ENCODE measurements at regions not wholly inside any gene's neighbourhood (a gene's known extent, or its start where the extent isn't known, plus 50 kb on each side); places are given as distances from the start of the nearest gene placed in this dataset.

DNA sequence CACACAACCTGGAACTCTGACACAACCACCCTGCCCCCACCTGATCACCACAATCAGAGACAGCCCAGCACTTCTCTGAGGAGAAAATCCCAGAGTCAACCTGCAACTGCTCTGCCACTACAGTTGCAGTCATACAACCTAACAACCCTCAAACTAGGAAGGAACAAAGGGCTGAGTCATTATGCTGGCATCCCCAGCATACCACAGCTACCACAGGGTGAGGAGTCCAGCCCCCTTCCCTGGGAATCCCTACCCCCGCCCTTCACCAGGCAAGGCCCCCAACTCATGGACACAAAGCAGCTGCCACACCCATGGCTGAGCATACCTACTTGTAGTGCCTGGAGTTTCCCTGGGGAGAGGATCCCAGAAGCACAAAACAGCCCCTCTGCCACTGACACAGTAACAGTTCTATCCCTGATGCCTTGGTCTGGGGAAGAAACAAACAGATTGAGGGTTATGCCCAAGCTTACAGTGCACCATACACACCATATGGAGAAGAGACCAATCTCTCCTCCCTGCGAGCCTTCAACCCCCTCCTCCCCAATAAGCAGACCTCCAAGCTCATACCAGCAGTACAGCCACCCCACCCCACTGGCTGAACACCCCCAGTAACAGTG, 68.5 kb upstream of the C11orf58 start:
- WGBS (ENCODE audit: insufficient coverage): 79% methylated on average over 2 of the region's 2 CpGs
- no peak overlapping the region for H2AFZ ChIP-seq (ENCODE audit: insufficient read depth, low read depth, low read length, poor library complexity, severe bottlenecking)
- H3K4me3 ChIP-seq (ENCODE audit: control extremely low read depth in 1 of 5, extremely low read depth in 1 of 5, insufficient read depth in 1 of 5, low read depth in 2 of 5, low read length in 4 of 5): no peak overlapping the region
- H3K9ac ChIP-seq (ENCODE audit: low read length): no peak overlapping the region
- H4K20me1 ChIP-seq (ENCODE audit: control insufficient read depth, insufficient read depth, low read length, poor library complexity, severe bottlenecking): no peaks in the 10 kb centered on the region
- H3K36me3 ChIP-seq (replicated peaks in 1 of 2; ENCODE audit: control extremely low read depth in 1 of 2, control insufficient read depth in 1 of 2, extremely low read depth in 1 of 2, insufficient read depth in 2 of 2, low read length in 1 of 2): no peaks in the 10 kb centered on the region
- H3K9me3 Mint-ChIP-seq (ENCODE audit: insufficient read depth): peaks cover 7% of the 10 kb centered on the region
- ATAC-seq (ENCODE audit: low read depth): no peak
- no peak overlapping the region for H3K4me3 Mint-ChIP-seq
- no peaks in the 10 kb centered on the region for H3K4me1 ChIP-seq (ENCODE audit: control insufficient read depth in 2 of 2, insufficient read depth in 2 of 2, low read length in 2 of 2)
- intact Hi-C loops (cut with micrococcal nuclease): no loop called here
- no peaks in the 10 kb centered on the region for H3K4me1 Mint-ChIP-seq
- DNase-seq: no peak
- POLR2A ChIA-PET: no interaction called here
- no peaks in the 10 kb centered on the region for H3K79me2 ChIP-seq (ENCODE audit: control insufficient read depth, insufficient read depth, low read length)
- TF ChIP-seq, protein P1, sequence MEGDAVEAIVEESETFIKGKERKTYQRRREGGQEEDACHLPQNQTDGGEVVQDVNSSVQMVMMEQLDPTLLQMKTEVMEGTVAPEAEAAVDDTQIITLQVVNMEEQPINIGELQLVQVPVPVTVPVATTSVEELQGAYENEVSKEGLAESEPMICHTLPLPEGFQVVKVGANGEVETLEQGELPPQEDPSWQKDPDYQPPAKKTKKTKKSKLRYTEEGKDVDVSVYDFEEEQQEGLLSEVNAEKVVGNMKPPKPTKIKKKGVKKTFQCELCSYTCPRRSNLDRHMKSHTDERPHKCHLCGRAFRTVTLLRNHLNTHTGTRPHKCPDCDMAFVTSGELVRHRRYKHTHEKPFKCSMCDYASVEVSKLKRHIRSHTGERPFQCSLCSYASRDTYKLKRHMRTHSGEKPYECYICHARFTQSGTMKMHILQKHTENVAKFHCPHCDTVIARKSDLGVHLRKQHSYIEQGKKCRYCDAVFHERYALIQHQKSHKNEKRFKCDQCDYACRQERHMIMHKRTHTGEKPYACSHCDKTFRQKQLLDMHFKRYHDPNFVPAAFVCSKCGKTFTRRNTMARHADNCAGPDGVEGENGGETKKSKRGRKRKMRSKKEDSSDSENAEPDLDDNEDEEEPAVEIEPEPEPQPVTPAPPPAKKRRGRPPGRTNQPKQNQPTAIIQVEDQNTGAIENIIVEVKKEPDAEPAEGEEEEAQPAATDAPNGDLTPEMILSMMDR (IDR thresholded peaks at IDR 0.05): no peak
- peaks cover 0 to 3% (median 2%) of the 10 kb centered on the region in 3 donors for H3K9me3 ChIP-seq (ENCODE audit: control extremely low read depth in 1 of 3, control insufficient read depth in 2 of 3, insufficient read depth in 1 of 3, low read length in 2 of 3)
- CTCF ChIA-PET: no interaction called here
- no peak overlapping the region for H3K27ac ChIP-seq (ENCODE audit: low read length in 2 of 2)
- no peaks in the 10 kb centered on the region for H3K27me3 ChIP-seq (replicated peaks in 1 of 4; ENCODE audit: control extremely low read depth in 1 of 4, control insufficient read depth in 3 of 4, insufficient read depth in 4 of 4, low read length in 3 of 4)
- peaks cover 11% of the 10 kb centered on the region for H3K27me3 Mint-ChIP-seq
- H3K27ac Mint-ChIP-seq: no peak overlapping the region
- H3K4me2 ChIP-seq (replicated peaks; ENCODE audit: low read depth, low read length, poor library complexity, severe bottlenecking): no peak overlapping the region

DNA sequence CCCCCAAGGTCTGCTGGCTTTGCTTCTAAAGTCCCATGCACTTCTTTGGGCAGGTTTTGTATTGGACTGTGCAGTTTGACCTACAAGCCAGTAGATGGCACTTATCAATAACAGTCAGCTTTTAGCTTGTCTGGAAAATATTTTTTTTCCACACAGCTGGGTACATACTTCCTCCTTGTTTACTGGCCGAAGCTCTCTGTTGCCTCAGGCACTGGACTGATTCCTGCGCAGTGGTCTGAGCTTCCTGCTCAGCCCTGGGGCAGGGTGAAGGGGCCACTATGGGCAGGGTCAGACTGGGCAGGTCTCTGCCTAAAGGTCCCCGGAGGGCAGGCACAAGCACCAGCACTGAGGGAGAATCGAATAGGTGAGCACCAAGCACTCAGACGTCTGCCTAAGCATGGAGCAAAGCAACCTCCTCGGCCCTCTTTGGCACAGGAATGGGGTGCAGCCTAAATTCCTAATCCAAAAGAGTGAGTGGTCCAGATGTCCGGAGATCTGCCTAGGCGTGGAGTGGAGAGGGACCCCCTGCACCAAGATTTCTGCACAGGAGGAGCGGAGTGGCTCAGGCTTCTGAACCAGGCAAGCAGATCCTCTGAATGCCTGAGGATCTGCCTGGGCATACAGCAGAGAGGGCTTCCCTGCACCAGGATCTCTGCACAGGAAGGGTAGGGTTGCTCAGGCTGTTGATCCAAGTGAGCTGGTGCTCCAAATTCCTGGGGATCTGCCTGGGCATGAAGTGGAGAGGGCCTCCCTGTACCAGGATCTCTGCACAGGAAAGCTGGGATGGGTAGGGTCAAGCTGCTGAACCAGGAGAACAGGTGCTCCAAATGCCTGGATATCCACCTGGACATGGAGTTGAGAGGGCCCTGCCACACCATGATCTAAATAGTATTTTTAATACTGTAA, 105.9 kb upstream of the C11orf58 start:
- H3K9me3 ChIP-seq (ENCODE audit: control extremely low read depth in 1 of 3, control insufficient read depth in 2 of 3, insufficient read depth in 1 of 3, low read length in 2 of 3): peaks cover 1 to 18% (median 7%) of the 10 kb centered on the region in 3 donors
- intact Hi-C loops (cut with micrococcal nuclease): no loop called here
- H3K4me1 ChIP-seq (ENCODE audit: control insufficient read depth in 2 of 2, insufficient read depth in 2 of 2, low read length in 2 of 2): no peaks in the 10 kb centered on the region
- no peaks in the 10 kb centered on the region for H3K36me3 ChIP-seq (replicated peaks in 1 of 2; ENCODE audit: control extremely low read depth in 1 of 2, control insufficient read depth in 1 of 2, extremely low read depth in 1 of 2, insufficient read depth in 2 of 2, low read length in 1 of 2)
- no peaks in the 10 kb centered on the region for H4K20me1 ChIP-seq (ENCODE audit: control insufficient read depth, insufficient read depth, low read length, poor library complexity, severe bottlenecking)
- no peak overlapping the region for H3K4me3 ChIP-seq (ENCODE audit: control extremely low read depth in 1 of 5, extremely low read depth in 1 of 5, insufficient read depth in 1 of 5, low read depth in 2 of 5, low read length in 4 of 5)
- H2AFZ ChIP-seq (ENCODE audit: insufficient read depth, low read depth, low read length, poor library complexity, severe bottlenecking): no peak overlapping the region
- no peak for TF ChIP-seq EZH2 (IDR thresholded peaks at IDR 0.05; ENCODE audit: borderline replicate concordance, insufficient read depth, low read depth, low read length, poor library complexity, severe bottlenecking)
- TF ChIP-seq, protein P1 (IDR thresholded peaks at IDR 0.05): no peak
- Mint-ChIP-seq H3K4me1 (no peaks in the 10 kb centered on the region), H3K27ac (no peak overlapping the region), H3K4me3 (no peak overlapping the region), H3K27me3 (peaks cover 15% of the 10 kb centered on the region), H3K9me3 (ENCODE audit: insufficient read depth) (peaks cover 18% of the 10 kb centered on the region)
- no peaks in the 10 kb centered on the region for H3K27me3 ChIP-seq (replicated peaks in 1 of 4; ENCODE audit: control extremely low read depth in 1 of 4, control insufficient read depth in 3 of 4, insufficient read depth in 4 of 4, low read length in 3 of 4)
- ChIA-PET CTCF (no interaction called here), POLR2A (no interaction called here)
- H3K4me2 ChIP-seq (replicated peaks; ENCODE audit: low read depth, low read length, poor library complexity, severe bottlenecking): no peak overlapping the region
- WGBS (ENCODE audit: insufficient coverage): 80% methylated on average over 9 of the region's 9 CpGs
- no peak for ATAC-seq (ENCODE audit: low read depth)
- DNase-seq: no peak
- H3K27ac ChIP-seq (ENCODE audit: low read length in 2 of 2): no peak overlapping the region
- no peak overlapping the region for H3K9ac ChIP-seq (ENCODE audit: low read length)
- H3K79me2 ChIP-seq (ENCODE audit: control insufficient read depth, insufficient read depth, low read length): no peaks in the 10 kb centered on the region
